ENCODE measurements at regions not wholly inside any gene's neighbourhood (a gene's known extent, or its start where the extent isn't known, plus 50 kb on each side); places are given as distances from the start of the nearest gene placed in this dataset.

- TF ChIP-seq EP300 (IDR thresholded peaks at IDR 0.05) (no peak), CTCF (IDR thresholded peaks at IDR 0.05) (no peak)
These were observed 355.7 kb upstream of the CDH8 start for GRCh38 chr16:62391940-62392339.

Measured in stomach (tissue), 4 donors.